ENCODE measurements at regions not wholly inside any gene's neighbourhood (a gene's known extent, or its start where the extent isn't known, plus 50 kb on each side); places are given as distances from the start of the nearest gene placed in this dataset.

- TF ChIP-seq, protein P1, sequence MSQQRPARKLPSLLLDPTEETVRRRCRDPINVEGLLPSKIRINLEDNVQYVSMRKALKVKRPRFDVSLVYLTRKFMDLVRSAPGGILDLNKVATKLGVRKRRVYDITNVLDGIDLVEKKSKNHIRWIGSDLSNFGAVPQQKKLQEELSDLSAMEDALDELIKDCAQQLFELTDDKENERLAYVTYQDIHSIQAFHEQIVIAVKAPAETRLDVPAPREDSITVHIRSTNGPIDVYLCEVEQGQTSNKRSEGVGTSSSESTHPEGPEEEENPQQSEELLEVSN (IDR thresholded peaks at IDR 0.05; ENCODE audit: borderline replicate concordance in 1 of 2, extremely low read depth in 1 of 2, insufficient read depth in 1 of 2, insufficient read length in 1 of 2, low read depth in 1 of 2, low read length in 1 of 2, poor library complexity in 1 of 2, severe bottlenecking in 1 of 2): no peak
- TF ChIP-seq NFIC (IDR thresholded peaks at IDR 0.05) (no peak), MYC (IDR thresholded peaks at IDR 0.05; ENCODE audit: low read depth, low read length) (no peak), MYC (CRISPR knock-in tag; IDR thresholded peaks at IDR 0.05; ENCODE audit: borderline replicate concordance, low read depth) (no peak), PCBP1 (IDR thresholded peaks at IDR 0.05; ENCODE audit: low read depth, low read length, poor library complexity, severe bottlenecking) (no peak), TBL1XR1 (IDR thresholded peaks at IDR 0.05; ENCODE audit: low read length in 2 of 2) (no peak), ZNF324 (CRISPR knock-in tag; IDR thresholded peaks at IDR 0.05) (no peak), POLR2B (IDR thresholded peaks at IDR 0.05; ENCODE audit: low read depth, partially characterized antibody) (no peak), RHOXF2B (CRISPR knock-in tag; conservative IDR thresholded peaks at IDR 0.05) (no peak)
Measured at GRCh38 chr3:53978386-53978785, 86.7 kb upstream of the SELENOK start (continued).

- Histone ChIP-seq H3K27ac (ENCODE audit: extremely low read depth, low read depth, low read length) (no peak overlapping the region), H2AFZ (ENCODE audit: low read depth, low read length) (no peak overlapping the region), H3K9ac (ENCODE audit: insufficient read depth in 1 of 2, low read depth in 2 of 2, low read length in 2 of 2) (no peak overlapping the region), H3K36me3 (ENCODE audit: control insufficient read depth, insufficient read depth, low read length) (no peaks in the 10 kb centered on the region), H3K4me2 (ENCODE audit: insufficient read depth, low read length) (no peak overlapping the region), H4K20me1 (replicated peaks; ENCODE audit: control insufficient read depth, insufficient read depth, low read length) (no peaks in the 10 kb centered on the region), H3K9me3 (replicated peaks; ENCODE audit: control insufficient read depth, insufficient read depth, low read depth, low read length) (no peaks in the 10 kb centered on the region), H3K4me1 (replicated peaks in 1 of 2; ENCODE audit: control insufficient read depth in 2 of 2, insufficient read depth in 2 of 2, low read length in 2 of 2) (no peaks in the 10 kb centered on the region), H3K9me1 (ENCODE audit: control insufficient read depth, insufficient read depth, low read length) (no peaks in the 10 kb centered on the region), H3K4me3 (no peak overlapping the region), H3K79me2 (ENCODE audit: control insufficient read depth, insufficient read depth, low read length) (no peaks in the 10 kb centered on the region), H3K27me3 (ENCODE audit: control insufficient read depth in 2 of 2, insufficient read depth in 2 of 2, low read length in 2 of 2) (no peaks in the 10 kb centered on the region)
- no peak for ATAC-seq
- BruUV-seq (replicated peaks): no TSS peak
- intact Hi-C loops (cut with micrococcal nuclease): no loop called here
- no peak for FAIRE-seq
- DNase-seq (ENCODE audit: extremely low read depth in 1 of 4, low spot score in 3 of 4): no peak
- WGBS (ENCODE audit: insufficient coverage, low coverage, missing lambda C conversion rate): 0% methylated on average over 2 of the region's 2 CpGs
- ChIA-PET POLR2A (no interaction called here), CTCF (ENCODE audit: low intra/inter-chr PET ratio) (no interaction called here)
- in situ Hi-C loops (cut with MboI): no loop called here
- TF ChIP-seq ZBTB8A (IDR thresholded peaks at IDR 0.05; ENCODE audit: partially characterized antibody) (no peak), ETV1 (tag; conservative IDR thresholded peaks at IDR 0.05; ENCODE audit: low read depth) (no peak), SMAD1 (IDR thresholded peaks at IDR 0.05; ENCODE audit: low read depth, low read length, partially characterized antibody) (no peak), CSDE1 (IDR thresholded peaks at IDR 0.05) (no peak), ETV5 (CRISPR knock-in tag; IDR thresholded peaks at IDR 0.05; ENCODE audit: low read depth) (no peak), TEAD1 (CRISPR knock-in tag; IDR thresholded peaks at IDR 0.05) (no peak), NRF1 (conservative IDR thresholded peaks at IDR 0.05 in 1 of 2, IDR thresholded peaks at IDR 0.05 in 1 of 2) (no peak), ZNF696 (CRISPR knock-in tag; conservative IDR thresholded peaks at IDR 0.05) (no peak), FOXA3 (CRISPR knock-in tag; conservative IDR thresholded peaks at IDR 0.05 in 1 of 2, IDR thresholded peaks at IDR 0.05 in 1 of 2) (no peak)
- TF ChIP-seq, protein P2, sequence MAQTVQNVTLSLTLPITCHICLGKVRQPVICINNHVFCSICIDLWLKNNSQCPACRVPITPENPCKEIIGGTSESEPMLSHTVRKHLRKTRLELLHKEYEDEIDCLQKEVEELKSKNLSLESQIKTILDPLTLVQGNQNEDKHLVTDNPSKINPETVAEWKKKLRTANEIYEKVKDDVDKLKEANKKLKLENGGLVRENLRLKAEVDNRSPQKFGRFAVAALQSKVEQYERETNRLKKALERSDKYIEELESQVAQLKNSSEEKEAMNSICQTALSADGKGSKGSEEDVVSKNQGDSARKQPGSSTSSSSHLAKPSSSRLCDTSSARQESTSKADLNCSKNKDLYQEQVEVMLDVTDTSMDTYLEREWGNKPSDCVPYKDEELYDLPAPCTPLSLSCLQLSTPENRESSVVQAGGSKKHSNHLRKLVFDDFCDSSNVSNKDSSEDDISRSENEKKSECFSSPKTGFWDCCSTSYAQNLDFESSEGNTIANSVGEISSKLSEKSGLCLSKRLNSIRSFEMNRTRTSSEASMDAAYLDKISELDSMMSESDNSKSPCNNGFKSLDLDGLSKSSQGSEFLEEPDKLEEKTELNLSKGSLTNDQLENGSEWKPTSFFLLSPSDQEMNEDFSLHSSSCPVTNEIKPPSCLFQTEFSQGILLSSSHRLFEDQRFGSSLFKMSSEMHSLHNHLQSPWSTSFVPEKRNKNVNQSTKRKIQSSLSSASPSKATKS (CRISPR knock-in tag; IDR thresholded peaks at IDR 0.05): no peak
- TF ChIP-seq, protein P3, sequence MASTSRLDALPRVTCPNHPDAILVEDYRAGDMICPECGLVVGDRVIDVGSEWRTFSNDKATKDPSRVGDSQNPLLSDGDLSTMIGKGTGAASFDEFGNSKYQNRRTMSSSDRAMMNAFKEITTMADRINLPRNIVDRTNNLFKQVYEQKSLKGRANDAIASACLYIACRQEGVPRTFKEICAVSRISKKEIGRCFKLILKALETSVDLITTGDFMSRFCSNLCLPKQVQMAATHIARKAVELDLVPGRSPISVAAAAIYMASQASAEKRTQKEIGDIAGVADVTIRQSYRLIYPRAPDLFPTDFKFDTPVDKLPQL (IDR thresholded peaks at IDR 0.05; ENCODE audit: extremely low read depth, insufficient read length): no peak
Measured at GRCh38 chr3:53975382-53975781, 83.7 kb upstream of the SELENOK start.

All from K562 (cell line).